ENCODE measurements at regions not wholly inside any gene's neighbourhood (a gene's known extent, or its start where the extent isn't known, plus 50 kb on each side); places are given as distances from the start of the nearest gene placed in this dataset.

- H3K9me3 ChIP-seq (ENCODE audit: control insufficient read depth, insufficient read depth, low read length): no peaks in the 10 kb centered on the region
- H3K9ac ChIP-seq (ENCODE audit: low read depth, low read length): no peak overlapping the region
- H3K4me1 ChIP-seq (ENCODE audit: control insufficient read depth, insufficient read depth, low read length): no peaks in the 10 kb centered on the region
- H3K4me3 ChIP-seq (ENCODE audit: low read depth, low read length): no peak overlapping the region
- no peaks in the 10 kb centered on the region for H3K27me3 ChIP-seq (ENCODE audit: control insufficient read depth, insufficient read depth, low read length)
- no peaks in the 10 kb centered on the region for H3K36me3 ChIP-seq (ENCODE audit: control insufficient read depth, insufficient read depth, low read length)
These were observed 660.2 kb upstream of the IGFBP3 start for GRCh38 chr7:46581268-46581667.

GRCh38 chr7:46580766-46581165, 659.7 kb upstream of the IGFBP3 start:
- H3K27me3 ChIP-seq (ENCODE audit: control insufficient read depth, insufficient read depth, low read length): no peaks in the 10 kb centered on the region
- no peaks in the 10 kb centered on the region for H3K4me1 ChIP-seq (ENCODE audit: control insufficient read depth, insufficient read depth, low read length)
- H3K9me3 ChIP-seq (ENCODE audit: control insufficient read depth, insufficient read depth, low read length): no peaks in the 10 kb centered on the region
- no peak overlapping the region for H3K9ac ChIP-seq (ENCODE audit: low read depth, low read length)
- H3K36me3 ChIP-seq (ENCODE audit: control insufficient read depth, insufficient read depth, low read length): no peaks in the 10 kb centered on the region
- H3K4me3 ChIP-seq (ENCODE audit: low read depth, low read length): no peak overlapping the region

- Histone ChIP-seq H3K27me3 (ENCODE audit: control insufficient read depth, insufficient read depth, low read length) (no peaks in the 10 kb centered on the region), H3K4me1 (ENCODE audit: control insufficient read depth, insufficient read depth, low read length) (no peaks in the 10 kb centered on the region), H3K9me3 (ENCODE audit: control insufficient read depth, insufficient read depth, low read length) (no peaks in the 10 kb centered on the region)
These were observed 656.3 kb upstream of the IGFBP3 start for GRCh38 chr7:46577394-46577793.

GRCh38 chr7:46576950-46577349, 655.9 kb upstream of the IGFBP3 start:
- Histone ChIP-seq H3K9me3 (ENCODE audit: control insufficient read depth, insufficient read depth, low read length) (no peaks in the 10 kb centered on the region), H3K9ac (ENCODE audit: low read depth, low read length) (no peak overlapping the region), H3K36me3 (ENCODE audit: control insufficient read depth, insufficient read depth, low read length) (no peaks in the 10 kb centered on the region), H3K4me1 (ENCODE audit: control insufficient read depth, insufficient read depth, low read length) (no peaks in the 10 kb centered on the region), H3K4me3 (ENCODE audit: low read depth, low read length) (no peak overlapping the region), H3K27me3 (ENCODE audit: control insufficient read depth, insufficient read depth, low read length) (no peaks in the 10 kb centered on the region)

More at GRCh38 chr7:46577394-46577793, 656.3 kb upstream of the IGFBP3 start:
- Histone ChIP-seq H3K9ac (ENCODE audit: low read depth, low read length) (no peak overlapping the region), H3K4me3 (ENCODE audit: low read depth, low read length) (no peak overlapping the region), H3K36me3 (ENCODE audit: control insufficient read depth, insufficient read depth, low read length) (no peaks in the 10 kb centered on the region)

GRCh38 chr7:46572691-46573090, 651.6 kb upstream of the IGFBP3 start:
- Histone ChIP-seq H3K4me1 (ENCODE audit: control insufficient read depth, insufficient read depth, low read length) (no peaks in the 10 kb centered on the region), H3K36me3 (ENCODE audit: control insufficient read depth, insufficient read depth, low read length) (no peaks in the 10 kb centered on the region), H3K9ac (ENCODE audit: low read depth, low read length) (no peak overlapping the region), H3K27me3 (ENCODE audit: control insufficient read depth, insufficient read depth, low read length) (no peaks in the 10 kb centered on the region), H3K4me3 (ENCODE audit: low read depth, low read length) (no peak overlapping the region), H3K9me3 (ENCODE audit: control insufficient read depth, insufficient read depth, low read length) (no peaks in the 10 kb centered on the region)

GRCh38 chr7:46571996-46572395, 650.9 kb upstream of the IGFBP3 start:
- H3K9ac ChIP-seq (ENCODE audit: low read depth, low read length): no peak overlapping the region
- no peak overlapping the region for H3K4me3 ChIP-seq (ENCODE audit: low read depth, low read length)
- no peaks in the 10 kb centered on the region for H3K9me3 ChIP-seq (ENCODE audit: control insufficient read depth, insufficient read depth, low read length)
- no peaks in the 10 kb centered on the region for H3K27me3 ChIP-seq (ENCODE audit: control insufficient read depth, insufficient read depth, low read length)
- no peaks in the 10 kb centered on the region for H3K36me3 ChIP-seq (ENCODE audit: control insufficient read depth, insufficient read depth, low read length)
- no peaks in the 10 kb centered on the region for H3K4me1 ChIP-seq (ENCODE audit: control insufficient read depth, insufficient read depth, low read length)

GRCh38 chr7:46569133-46569465, 648.0 kb upstream of the IGFBP3 start:
- Histone ChIP-seq H3K9me3 (ENCODE audit: control insufficient read depth, insufficient read depth, low read length) (no peaks in the 10 kb centered on the region), H3K4me1 (ENCODE audit: control insufficient read depth, insufficient read depth, low read length) (no peaks in the 10 kb centered on the region), H3K4me3 (ENCODE audit: low read depth, low read length) (no peak overlapping the region)

GRCh38 chr7:46568420-46569132, 647.5 kb upstream of the IGFBP3 start:
- Histone ChIP-seq H3K27me3 (ENCODE audit: control insufficient read depth, insufficient read depth, low read length) (no peaks in the 10 kb centered on the region), H3K9ac (ENCODE audit: low read depth, low read length) (no peak overlapping the region), H3K4me3 (ENCODE audit: low read depth, low read length) (no peak overlapping the region), H3K9me3 (ENCODE audit: control insufficient read depth, insufficient read depth, low read length) (no peaks in the 10 kb centered on the region), H3K36me3 (ENCODE audit: control insufficient read depth, insufficient read depth, low read length) (no peaks in the 10 kb centered on the region), H3K4me1 (ENCODE audit: control insufficient read depth, insufficient read depth, low read length) (no peaks in the 10 kb centered on the region)

More at GRCh38 chr7:46569133-46569465, 648.0 kb upstream of the IGFBP3 start:
- H3K9ac ChIP-seq (ENCODE audit: low read depth, low read length): no peak overlapping the region
- no peaks in the 10 kb centered on the region for H3K36me3 ChIP-seq (ENCODE audit: control insufficient read depth, insufficient read depth, low read length)
- no peaks in the 10 kb centered on the region for H3K27me3 ChIP-seq (ENCODE audit: control insufficient read depth, insufficient read depth, low read length)

- Histone ChIP-seq H3K4me1 (ENCODE audit: control insufficient read depth, insufficient read depth, low read length) (no peaks in the 10 kb centered on the region), H3K4me3 (ENCODE audit: low read depth, low read length) (no peak overlapping the region), H3K27me3 (ENCODE audit: control insufficient read depth, insufficient read depth, low read length) (no peaks in the 10 kb centered on the region), H3K9ac (ENCODE audit: low read depth, low read length) (no peak overlapping the region), H3K36me3 (ENCODE audit: control insufficient read depth, insufficient read depth, low read length) (no peaks in the 10 kb centered on the region), H3K9me3 (ENCODE audit: control insufficient read depth, insufficient read depth, low read length) (no peaks in the 10 kb centered on the region)
These were observed 646.8 kb upstream of the IGFBP3 start for GRCh38 chr7:46567858-46568257.

- H3K36me3 ChIP-seq (ENCODE audit: control insufficient read depth, insufficient read depth, low read length): no peaks in the 10 kb centered on the region
- H3K4me1 ChIP-seq (ENCODE audit: control insufficient read depth, insufficient read depth, low read length): no peaks in the 10 kb centered on the region
- H3K4me3 ChIP-seq (ENCODE audit: low read depth, low read length): no peak overlapping the region
- no peak overlapping the region for H3K9ac ChIP-seq (ENCODE audit: low read depth, low read length)
- no peaks in the 10 kb centered on the region for H3K27me3 ChIP-seq (ENCODE audit: control insufficient read depth, insufficient read depth, low read length)
- no peaks in the 10 kb centered on the region for H3K9me3 ChIP-seq (ENCODE audit: control insufficient read depth, insufficient read depth, low read length)
These were observed 645.2 kb upstream of the IGFBP3 start for GRCh38 chr7:46566097-46566774.

GRCh38 chr7:46565253-46566096, 644.4 kb upstream of the IGFBP3 start:
- no peaks in the 10 kb centered on the region for H3K4me1 ChIP-seq (ENCODE audit: control insufficient read depth, insufficient read depth, low read length)
- H3K27me3 ChIP-seq (ENCODE audit: control insufficient read depth, insufficient read depth, low read length): no peaks in the 10 kb centered on the region
- no peak overlapping the region for H3K4me3 ChIP-seq (ENCODE audit: low read depth, low read length)
- H3K36me3 ChIP-seq (ENCODE audit: control insufficient read depth, insufficient read depth, low read length): no peaks in the 10 kb centered on the region
- no peaks in the 10 kb centered on the region for H3K9me3 ChIP-seq (ENCODE audit: control insufficient read depth, insufficient read depth, low read length)
- H3K9ac ChIP-seq (ENCODE audit: low read depth, low read length): no peak overlapping the region
